Adrenal gland (tissue), 5 donors: ENCODE measurements at regions not wholly inside any gene's neighbourhood (a gene's known extent, or its start where the extent isn't known, plus 50 kb on each side); places are given as distances from the start of the nearest gene placed in this dataset.

Experiments used
- POLR2A ChIP-seq, 2 donors: fragments of 450-650 bp; IDR thresholded peaks; one replicate each; pipeline ENCODE4 v1.6.1; 2017; ENCODE audit warnings: antibody characterized with exemption in 2 of 2, mild to moderate bottlenecking in 2 of 2, moderate library complexity in 1 of 2
- TF ChIP-seq, protein P1 (sequence below), 6 experiments: fragments of 450-650 bp in 4 of 6; fragments of 200-600 bp in 2 of 6; sonication (generic) in 1 of 6; IDR thresholded peaks; 1 replicate in 5 of 6; 2 replicates in 1 of 6; pipeline versions ENCODE4 v1.5.1 to v1.8.0; 2016 to 2021; ENCODE audit warnings: antibody characterized with exemption in 6 of 6, mild to moderate bottlenecking in 2 of 6, moderate library complexity in 1 of 6
- donor health status: DM: no; HTN: no; CAD: no.

DNA sequence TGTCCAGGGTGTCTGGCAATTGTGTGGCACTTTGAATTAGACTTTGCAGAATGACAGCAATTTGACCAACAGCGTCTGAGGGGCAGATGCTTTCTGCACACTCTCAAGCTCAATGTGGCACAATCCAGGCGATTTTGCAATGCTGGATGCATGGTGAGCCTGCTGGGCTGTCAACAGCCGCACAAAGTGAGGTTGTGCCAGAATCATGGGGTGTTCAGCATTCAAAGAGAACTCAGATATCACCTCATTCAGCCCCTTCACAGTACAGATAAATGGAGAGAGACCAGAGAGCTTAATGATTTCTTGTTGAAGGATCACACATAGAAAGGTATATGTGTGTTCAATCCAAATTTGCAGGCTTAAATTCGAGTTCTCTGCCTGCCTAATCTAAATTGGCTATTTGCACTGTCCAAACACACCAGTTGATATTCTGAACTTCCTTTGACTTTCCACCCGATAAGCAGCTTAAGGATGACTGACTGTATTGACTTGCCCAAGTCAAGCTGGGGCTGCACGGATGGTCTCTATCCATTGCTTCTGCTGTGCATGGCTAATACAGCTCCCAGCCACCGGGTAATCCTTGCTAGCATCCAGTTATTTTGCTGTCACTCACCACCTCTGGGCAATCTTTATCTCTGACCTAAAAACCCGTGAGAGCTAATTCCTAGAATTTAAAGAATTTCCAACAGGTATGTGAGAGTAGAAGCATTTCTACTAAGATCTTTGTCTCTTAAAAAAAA lies 157.9 kb upstream of the TAS2R1 start:
- no peak for TF ChIP-seq POLR2A (IDR thresholded peaks at IDR 0.05)
- TF ChIP-seq, protein P1, sequence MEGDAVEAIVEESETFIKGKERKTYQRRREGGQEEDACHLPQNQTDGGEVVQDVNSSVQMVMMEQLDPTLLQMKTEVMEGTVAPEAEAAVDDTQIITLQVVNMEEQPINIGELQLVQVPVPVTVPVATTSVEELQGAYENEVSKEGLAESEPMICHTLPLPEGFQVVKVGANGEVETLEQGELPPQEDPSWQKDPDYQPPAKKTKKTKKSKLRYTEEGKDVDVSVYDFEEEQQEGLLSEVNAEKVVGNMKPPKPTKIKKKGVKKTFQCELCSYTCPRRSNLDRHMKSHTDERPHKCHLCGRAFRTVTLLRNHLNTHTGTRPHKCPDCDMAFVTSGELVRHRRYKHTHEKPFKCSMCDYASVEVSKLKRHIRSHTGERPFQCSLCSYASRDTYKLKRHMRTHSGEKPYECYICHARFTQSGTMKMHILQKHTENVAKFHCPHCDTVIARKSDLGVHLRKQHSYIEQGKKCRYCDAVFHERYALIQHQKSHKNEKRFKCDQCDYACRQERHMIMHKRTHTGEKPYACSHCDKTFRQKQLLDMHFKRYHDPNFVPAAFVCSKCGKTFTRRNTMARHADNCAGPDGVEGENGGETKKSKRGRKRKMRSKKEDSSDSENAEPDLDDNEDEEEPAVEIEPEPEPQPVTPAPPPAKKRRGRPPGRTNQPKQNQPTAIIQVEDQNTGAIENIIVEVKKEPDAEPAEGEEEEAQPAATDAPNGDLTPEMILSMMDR (IDR thresholded peaks at IDR 0.05), result no peak
